SJCRH30 (cell line): ENCODE measurements at regions not wholly inside any gene's neighbourhood (a gene's known extent, or its start where the extent isn't known, plus 50 kb on each side); places are given as distances from the start of the nearest gene placed in this dataset.

Experiments
- DNase-seq, 2 experiments: peaks; one replicate each; pipeline ENCODE4 v3.0.0-alpha.2; 2015 to 2020
- H3K27ac ChIP-seq: fragments of 250-450 bp; sonication (Bioruptor Pico); 2 replicates; pipeline ENCODE4 v1.5.1; 2020; ENCODE audit warnings: mild to moderate bottlenecking, moderate library complexity
- H3K27me3 ChIP-seq: fragments of 250-450 bp; sonication (Bioruptor Pico); 2 replicates; pipeline ENCODE4 v1.5.1; 2020; ENCODE audit warnings: mild to moderate bottlenecking, moderate library complexity
- H3K36me3 ChIP-seq: fragments of 250-450 bp; sonication (Bioruptor Pico); 2 replicates; pipeline ENCODE4 v1.5.1; 2020; ENCODE audit warnings: mild to moderate bottlenecking, moderate library complexity
- H3K4me1 ChIP-seq: fragments of 250-450 bp; sonication (Bioruptor Pico); 2 replicates; pipeline ENCODE4 v1.5.1; 2020; ENCODE audit warnings: mild to moderate bottlenecking, moderate library complexity
- H3K4me3 ChIP-seq: fragments of 250-450 bp; sonication (Bioruptor Pico); 2 replicates; pipeline ENCODE4 v1.5.1; 2020; ENCODE audit warnings: mild to moderate bottlenecking, moderate library complexity
- H3K9me3 ChIP-seq: fragments of 250-450 bp; sonication (Bioruptor Pico); replicated peaks from 2 replicates; pipeline ENCODE4 v1.5.1; 2020; ENCODE audit warnings: mild to moderate bottlenecking, moderate library complexity

GRCh38 chr12:89083491-89083890 lies 268.8 kb downstream of the DUSP6 start:
- H3K9me3 ChIP-seq, result no peaks in the 10 kb centered on the region

DNA sequence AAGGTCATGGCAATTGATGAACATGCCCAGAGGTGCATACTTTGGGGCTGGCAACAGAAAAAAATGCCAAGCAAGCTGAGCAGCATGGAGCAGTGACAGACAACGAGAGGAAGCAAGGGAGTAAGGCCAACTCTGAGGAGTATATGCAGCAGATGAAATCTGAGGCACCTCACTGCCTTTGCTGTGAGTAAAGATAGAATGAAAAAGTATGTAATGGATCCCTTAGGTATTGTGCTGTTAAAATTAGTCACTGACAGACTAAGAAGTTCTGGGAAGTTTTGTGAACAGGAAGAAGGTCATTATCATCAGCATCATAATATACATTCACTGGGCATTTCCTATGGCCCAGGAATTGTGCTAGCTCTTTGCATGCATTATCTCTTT lies 269.9 kb downstream of the DUSP6 start:
- H3K4me1 ChIP-seq, result peaks cover 44% of the 10 kb centered on the region
- H3K27ac ChIP-seq, result no peak overlapping the region
- no peaks in the 10 kb centered on the region for H3K27me3 ChIP-seq
- no peaks in the 10 kb centered on the region for H3K36me3 ChIP-seq
- DNase-seq, result no peak
- no peaks in the 10 kb centered on the region for H3K9me3 ChIP-seq
- no peak overlapping the region for H3K4me3 ChIP-seq

More at GRCh38 chr12:89083491-89083890, 268.8 kb downstream of the DUSP6 start:
- no peak overlapping the region for H3K4me3 ChIP-seq
- no peaks in the 10 kb centered on the region for H3K36me3 ChIP-seq
- no peaks in the 10 kb centered on the region for H3K27me3 ChIP-seq
- no peak for DNase-seq
- peaks cover 44% of the 10 kb centered on the region for H3K4me1 ChIP-seq
- H3K27ac ChIP-seq, result no peak overlapping the region

GRCh38 chr12:89081719-89082369 lies 270.5 kb downstream of the DUSP6 start:
- Histone ChIP-seq H3K4me3 (no peak overlapping the region), H3K27ac (peak overlapping the region; percentile 75), H3K4me1 (peaks cover 42% of the 10 kb centered on the region), H3K27me3 (no peaks in the 10 kb centered on the region), H3K9me3 (no peaks in the 10 kb centered on the region), H3K36me3 (no peaks in the 10 kb centered on the region)
- DNase-seq, result no peak

- H3K9me3 ChIP-seq, result no peaks in the 10 kb centered on the region
- H3K36me3 ChIP-seq, result no peaks in the 10 kb centered on the region
- no peaks in the 10 kb centered on the region for H3K27me3 ChIP-seq
- H3K27ac ChIP-seq, result peak overlapping the region; percentile 75
- DNase-seq, result peak; percentile 37 to 84
- no peak overlapping the region for H3K4me3 ChIP-seq
- peaks cover 35% of the 10 kb centered on the region for H3K4me1 ChIP-seq
These were observed 271.4 kb downstream of the DUSP6 start for GRCh38 chr12:89080793-89081465.

- H3K4me1 ChIP-seq, result peaks cover 14% of the 10 kb centered on the region
- H3K4me3 ChIP-seq, result no peak overlapping the region
- no peaks in the 10 kb centered on the region for H3K27me3 ChIP-seq
- H3K9me3 ChIP-seq, result no peaks in the 10 kb centered on the region; the same call in 1 of the 2 replicates
- DNase-seq, result no peak
- H3K27ac ChIP-seq, result no peak overlapping the region
- H3K36me3 ChIP-seq, result no peaks in the 10 kb centered on the region
These were observed 276.3 kb downstream of the DUSP6 start for GRCh38 chr12:89075880-89076540.

DNA sequence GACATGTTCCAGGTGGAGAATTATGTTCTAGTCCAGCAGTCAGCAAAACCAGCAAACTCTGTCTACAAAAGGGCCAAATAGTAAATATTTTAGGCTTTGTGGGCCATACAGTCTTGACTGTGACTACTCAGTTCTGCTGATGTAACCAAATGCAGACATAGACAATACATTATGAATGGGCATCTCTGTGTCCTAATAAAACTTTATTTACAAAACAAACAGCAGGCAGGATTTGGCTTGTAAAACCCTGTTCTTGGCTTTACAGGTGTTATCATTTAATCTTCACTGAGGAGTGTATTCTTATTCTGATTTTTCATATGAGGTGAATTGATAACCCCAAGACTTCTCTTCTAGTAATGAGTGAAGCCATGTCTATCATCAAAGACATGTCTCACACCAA lies 278.6 kb downstream of the DUSP6 start:
- Histone ChIP-seq H3K9me3 (no peaks in the 10 kb centered on the region; the same call in 1 of the 2 replicates), H3K4me1 (peaks cover 7% of the 10 kb centered on the region), H3K27me3 (no peaks in the 10 kb centered on the region), H3K4me3 (no peak overlapping the region), H3K27ac (no peak overlapping the region), H3K36me3 (no peaks in the 10 kb centered on the region)
- no peak for DNase-seq

DNA sequence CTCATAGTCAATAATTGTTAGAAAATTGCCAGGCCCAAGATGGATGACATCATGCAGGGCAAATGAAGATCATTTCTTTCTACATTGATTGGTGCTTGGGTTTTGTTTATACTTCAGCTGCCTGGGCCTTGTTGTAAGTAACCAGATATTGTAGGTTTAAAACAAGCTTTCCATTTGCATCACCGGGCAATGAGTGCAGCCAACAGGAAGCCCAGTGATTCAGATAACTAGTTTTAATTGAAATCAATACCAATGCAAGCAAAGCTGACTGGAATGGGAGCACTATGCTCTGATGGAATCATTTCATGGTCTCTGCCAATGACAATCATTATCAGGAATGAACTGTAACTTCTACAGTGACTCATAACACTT lies 279.3 kb downstream of the DUSP6 start:
- Histone ChIP-seq H3K27ac (no peak overlapping the region), H3K4me1 (peaks cover 7% of the 10 kb centered on the region), H3K9me3 (no peaks in the 10 kb centered on the region; the same call in 1 of the 2 replicates), H3K4me3 (no peak overlapping the region), H3K27me3 (no peaks in the 10 kb centered on the region), H3K36me3 (no peaks in the 10 kb centered on the region)
- DNase-seq, result peak in 1 of 2 experiments; percentile 34

DNA sequence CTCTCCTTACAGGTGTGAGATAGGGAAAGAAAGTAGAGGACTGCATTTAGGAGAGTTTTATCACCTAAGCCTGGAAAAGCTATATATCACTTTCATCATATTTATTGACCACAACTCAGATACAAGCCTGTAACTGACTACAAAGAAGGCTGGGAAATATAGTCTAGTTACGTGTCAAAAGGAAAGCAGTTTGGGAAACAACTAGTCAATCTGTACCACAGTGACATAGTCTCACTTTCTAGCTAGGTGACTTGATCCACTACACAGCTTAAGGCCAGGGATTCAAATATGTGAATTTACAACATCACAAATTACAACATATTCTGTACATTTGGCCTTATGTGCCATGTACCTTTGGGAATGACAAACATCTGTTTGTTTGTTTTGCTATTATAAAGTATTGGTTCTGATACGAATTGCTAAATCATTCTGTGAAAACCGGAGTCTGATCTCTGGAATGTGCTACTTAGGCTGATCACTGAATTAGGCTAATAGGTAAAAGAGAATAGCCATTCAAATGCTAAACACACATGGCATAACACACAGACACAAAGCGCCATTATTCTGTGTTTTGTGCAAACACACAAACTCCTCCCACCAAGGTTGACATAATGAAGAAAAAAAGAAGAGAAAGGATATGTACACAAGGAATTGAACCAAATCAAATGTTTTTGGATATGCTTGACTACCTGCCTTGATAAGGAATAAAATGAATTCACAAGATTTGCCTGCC lies 279.8 kb downstream of the DUSP6 start:
- Histone ChIP-seq H3K4me1 (peaks cover 7% of the 10 kb centered on the region), H3K27ac (no peak overlapping the region), H3K9me3 (no peaks in the 10 kb centered on the region; the same call in 1 of the 2 replicates), H3K4me3 (no peak overlapping the region), H3K27me3 (no peaks in the 10 kb centered on the region), H3K36me3 (no peaks in the 10 kb centered on the region)
- no peak for DNase-seq

DNA sequence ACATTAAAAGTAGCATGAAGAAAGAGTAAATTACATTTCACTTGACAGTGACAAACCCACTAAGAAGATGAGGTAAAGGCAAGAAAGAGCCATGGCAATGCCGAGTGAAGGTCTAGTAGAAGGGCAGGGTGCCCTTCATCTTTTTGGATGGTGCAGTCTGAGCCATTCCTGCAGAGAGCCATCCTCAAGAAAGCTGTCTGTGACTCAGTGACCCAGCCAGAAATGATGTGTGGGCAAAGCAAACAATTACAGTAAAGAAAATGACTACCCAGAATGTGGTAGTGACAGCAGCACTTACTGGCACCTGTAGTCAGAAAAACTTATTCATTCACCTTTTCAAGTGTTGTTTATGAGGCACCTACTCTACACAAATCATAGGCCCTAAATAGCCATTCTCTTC lies 281.7 kb downstream of the DUSP6 start:
- no peak overlapping the region for H3K27ac ChIP-seq
- H3K9me3 ChIP-seq, result no peaks in the 10 kb centered on the region; the same call in 1 of the 2 replicates
- DNase-seq, result no peak
- H3K4me3 ChIP-seq, result no peak overlapping the region
- H3K4me1 ChIP-seq, result peaks cover 7% of the 10 kb centered on the region
- no peaks in the 10 kb centered on the region for H3K36me3 ChIP-seq
- H3K27me3 ChIP-seq, result no peaks in the 10 kb centered on the region

DNA sequence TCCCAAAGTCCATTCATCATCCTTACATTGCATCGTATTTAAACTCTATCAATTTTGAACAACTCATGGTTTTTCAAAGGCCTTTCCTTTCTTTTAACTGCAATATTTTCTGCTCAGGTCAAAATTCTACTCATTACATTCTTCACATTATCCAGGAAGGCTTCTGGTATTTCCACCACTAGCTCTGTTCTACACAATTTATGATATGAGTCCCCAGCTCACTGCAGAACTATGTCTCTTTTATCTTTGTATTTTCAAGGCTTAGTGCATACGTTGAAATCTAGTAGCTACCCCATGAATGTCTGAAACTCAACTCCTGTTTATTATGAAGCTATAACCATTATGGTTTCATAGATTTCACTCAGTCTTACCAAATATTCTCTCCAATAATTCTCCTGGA lies 282.9 kb downstream of the DUSP6 start:
- Histone ChIP-seq H3K4me1 (peaks cover 7% of the 10 kb centered on the region), H3K27me3 (no peaks in the 10 kb centered on the region), H3K27ac (no peak overlapping the region), H3K4me3 (no peak overlapping the region), H3K36me3 (no peaks in the 10 kb centered on the region), H3K9me3 (no peaks in the 10 kb centered on the region; the same call in 1 of the 2 replicates)
- DNase-seq, result no peak

GRCh38 chr12:89067421-89068187 lies 284.7 kb downstream of the DUSP6 start:
- no peaks in the 10 kb centered on the region for H3K27me3 ChIP-seq
- H3K9me3 ChIP-seq, result no peaks in the 10 kb centered on the region; the same call in 1 of the 2 replicates
- DNase-seq, result no peak
- H3K4me1 ChIP-seq, result peaks cover under 1% of the 10 kb centered on the region
- no peak overlapping the region for H3K4me3 ChIP-seq
- H3K36me3 ChIP-seq, result no peaks in the 10 kb centered on the region
- no peak overlapping the region for H3K27ac ChIP-seq

GRCh38 chr12:89064780-89065179 lies 287.5 kb downstream of the DUSP6 start:
- Histone ChIP-seq H3K27ac (no peak overlapping the region), H3K4me1 (peaks cover 18% of the 10 kb centered on the region), H3K27me3 (no peaks in the 10 kb centered on the region), H3K9me3 (no peaks in the 10 kb centered on the region), H3K4me3 (no peak overlapping the region), H3K36me3 (no peaks in the 10 kb centered on the region)
- DNase-seq, result no peak

DNA sequence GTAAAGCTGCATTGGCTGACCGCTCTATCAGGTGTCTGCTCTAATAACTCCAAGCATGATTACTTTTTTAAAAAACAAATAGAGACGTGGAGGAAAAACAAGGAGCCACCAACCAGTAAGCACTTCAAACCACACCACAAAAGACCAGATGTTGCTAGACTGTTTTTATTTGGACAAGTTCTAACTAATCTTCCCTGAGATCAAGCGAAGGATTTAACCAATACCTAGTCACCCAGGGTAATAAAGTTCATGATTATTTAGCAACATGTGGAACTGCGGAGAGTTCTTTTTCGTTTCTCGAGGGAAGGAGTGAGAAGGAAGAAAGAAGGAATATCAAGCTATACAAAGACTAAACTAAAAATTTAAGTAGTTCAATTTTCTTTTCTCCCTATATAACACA lies 288.1 kb downstream of the DUSP6 start:
- no peaks in the 10 kb centered on the region for H3K36me3 ChIP-seq
- no peak overlapping the region for H3K27ac ChIP-seq
- H3K27me3 ChIP-seq, result no peaks in the 10 kb centered on the region
- DNase-seq, result no peak
- peaks cover 25% of the 10 kb centered on the region for H3K4me1 ChIP-seq
- H3K4me3 ChIP-seq, result no peak overlapping the region
- no peaks in the 10 kb centered on the region for H3K9me3 ChIP-seq

DNA sequence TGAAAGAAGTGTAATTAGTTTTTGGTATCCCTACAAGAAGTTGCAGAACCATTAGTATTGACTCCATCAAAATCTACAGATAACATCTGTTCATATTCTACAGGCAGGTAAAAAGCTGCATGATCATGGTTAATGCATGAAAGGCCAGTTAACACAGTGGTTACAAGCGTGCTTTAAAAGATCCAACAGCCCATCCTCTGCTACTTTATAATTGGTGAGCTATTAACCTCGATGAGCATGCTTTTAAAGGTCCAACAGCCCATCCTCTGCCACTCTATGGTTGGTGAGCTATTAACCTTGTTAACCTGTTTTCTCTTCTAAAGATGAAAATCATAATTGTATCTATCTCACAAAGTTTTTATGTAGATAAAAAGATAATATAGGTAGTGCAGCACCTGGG lies 289.3 kb downstream of the DUSP6 start:
- no peak for DNase-seq
- Histone ChIP-seq H3K4me1 (peaks cover 33% of the 10 kb centered on the region), H3K27me3 (no peaks in the 10 kb centered on the region), H3K27ac (no peak overlapping the region), H3K9me3 (no peaks in the 10 kb centered on the region), H3K4me3 (no peak overlapping the region), H3K36me3 (no peaks in the 10 kb centered on the region)
